Progenitor cell of endocrine pancreas (in vitro differentiated cells): ENCODE measurements at regions not wholly inside any gene's neighbourhood (a gene's known extent, or its start where the extent isn't known, plus 50 kb on each side); places are given as distances from the start of the nearest gene placed in this dataset.

ENCODE experiments used
- DNase-seq: peaks from one replicate; pipeline ENCODE4 v3.0.0; 2021; ENCODE audit warnings: low spot score; ENCODE audit not compliant: unreplicated experiment
- H3K27ac Mint-ChIP-seq: 2 replicates; pipeline ENCODE4 v1.8.0; 2021; ENCODE audit warnings: mild to moderate bottlenecking, moderate library complexity, mixed read lengths
- H3K27me3 Mint-ChIP-seq: 2 replicates; pipeline ENCODE4 v1.8.0; 2021; ENCODE audit warnings: mixed read lengths
- H3K36me3 Mint-ChIP-seq: 2 replicates; pipeline ENCODE4 v1.8.0; 2022; ENCODE audit warnings: mixed read lengths; ENCODE audit not compliant: insufficient read depth
- H3K4me1 Mint-ChIP-seq: 2 replicates; pipeline ENCODE4 v1.8.0; 2021; ENCODE audit warnings: low read depth, mixed read lengths
- H3K4me3 Mint-ChIP-seq: 2 replicates; pipeline ENCODE4 v1.8.0; 2021; ENCODE audit warnings: low read depth, mild to moderate bottlenecking, moderate library complexity, mixed read lengths
- H3K9me3 Mint-ChIP-seq: 2 replicates; pipeline ENCODE4 v1.8.0; 2021; ENCODE audit warnings: low read depth, mixed read lengths
- TF ChIP-seq, protein P1 (sequence below): fragments of 200-600 bp; sonication (generic); IDR thresholded peaks from one replicate; pipeline ENCODE4 v1.5.0; 2021; ENCODE audit warnings: antibody characterized with exemption, mild to moderate bottlenecking; ENCODE audit not compliant: unreplicated experiment

DNA sequence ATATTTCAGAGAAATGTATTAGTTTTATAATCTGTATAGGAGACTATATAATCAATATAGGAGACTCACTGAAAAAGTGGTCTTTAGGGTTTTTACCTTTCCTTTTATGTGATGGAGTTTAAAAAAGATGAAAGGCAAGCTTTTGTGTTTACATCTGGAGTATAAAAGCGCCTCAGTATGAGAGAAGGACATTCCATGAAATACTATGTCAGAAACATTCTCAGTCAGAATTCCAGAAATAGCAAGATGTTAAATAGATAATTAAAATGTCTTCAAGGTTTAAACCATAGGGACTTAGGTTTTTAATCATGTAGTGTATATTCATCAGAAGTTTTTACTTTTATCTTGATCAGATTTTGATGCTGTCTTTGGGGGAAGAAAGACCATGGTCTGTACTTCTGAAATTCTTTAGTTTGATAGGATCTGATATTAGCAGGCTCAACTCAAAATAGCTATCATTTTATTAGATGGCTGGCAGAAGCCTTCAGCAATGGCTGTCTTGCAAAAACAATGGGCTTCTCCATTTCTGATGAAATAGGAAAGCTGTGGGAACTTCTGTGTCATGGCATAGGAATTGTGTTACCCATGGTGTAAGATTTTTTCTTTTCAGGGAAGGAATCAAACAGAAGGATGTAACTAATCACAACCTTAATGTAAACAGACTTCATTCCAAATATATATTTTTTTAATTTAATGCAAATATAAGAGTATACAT, 209.6 kb upstream of the PLSCR5 start:
- Mint-ChIP-seq H3K4me1 (peaks cover 4% of the 10 kb centered on the region), H3K4me3 (no peak overlapping the region), H3K27me3 (no peaks in the 10 kb centered on the region), H3K27ac (no peak overlapping the region), H3K36me3 (no peaks in the 10 kb centered on the region), H3K9me3 (no peaks in the 10 kb centered on the region)
- DNase-seq, result no peak
- TF ChIP-seq, protein P1, sequence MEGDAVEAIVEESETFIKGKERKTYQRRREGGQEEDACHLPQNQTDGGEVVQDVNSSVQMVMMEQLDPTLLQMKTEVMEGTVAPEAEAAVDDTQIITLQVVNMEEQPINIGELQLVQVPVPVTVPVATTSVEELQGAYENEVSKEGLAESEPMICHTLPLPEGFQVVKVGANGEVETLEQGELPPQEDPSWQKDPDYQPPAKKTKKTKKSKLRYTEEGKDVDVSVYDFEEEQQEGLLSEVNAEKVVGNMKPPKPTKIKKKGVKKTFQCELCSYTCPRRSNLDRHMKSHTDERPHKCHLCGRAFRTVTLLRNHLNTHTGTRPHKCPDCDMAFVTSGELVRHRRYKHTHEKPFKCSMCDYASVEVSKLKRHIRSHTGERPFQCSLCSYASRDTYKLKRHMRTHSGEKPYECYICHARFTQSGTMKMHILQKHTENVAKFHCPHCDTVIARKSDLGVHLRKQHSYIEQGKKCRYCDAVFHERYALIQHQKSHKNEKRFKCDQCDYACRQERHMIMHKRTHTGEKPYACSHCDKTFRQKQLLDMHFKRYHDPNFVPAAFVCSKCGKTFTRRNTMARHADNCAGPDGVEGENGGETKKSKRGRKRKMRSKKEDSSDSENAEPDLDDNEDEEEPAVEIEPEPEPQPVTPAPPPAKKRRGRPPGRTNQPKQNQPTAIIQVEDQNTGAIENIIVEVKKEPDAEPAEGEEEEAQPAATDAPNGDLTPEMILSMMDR, result no peak

GRCh38 chr3:146813496-146813895, 208.3 kb upstream of the PLSCR5 start:
- H3K36me3 Mint-ChIP-seq, result no peaks in the 10 kb centered on the region
- H3K27ac Mint-ChIP-seq, result no peak overlapping the region
- TF ChIP-seq, protein P1, result no peak
- H3K27me3 Mint-ChIP-seq, result no peaks in the 10 kb centered on the region
- no peak for DNase-seq
- no peaks in the 10 kb centered on the region for H3K9me3 Mint-ChIP-seq
- H3K4me3 Mint-ChIP-seq, result no peak overlapping the region
- H3K4me1 Mint-ChIP-seq, result peaks cover 4% of the 10 kb centered on the region

GRCh38 chr3:146803745-146804144, 198.6 kb upstream of the PLSCR5 start:
- DNase-seq, result no peak
- Mint-ChIP-seq H3K36me3 (no peaks in the 10 kb centered on the region), H3K27me3 (no peaks in the 10 kb centered on the region), H3K4me1 (peaks cover 2% of the 10 kb centered on the region), H3K27ac (no peak overlapping the region), H3K9me3 (no peaks in the 10 kb centered on the region), H3K4me3 (no peak overlapping the region)
- TF ChIP-seq, protein P1, result no peak

DNA sequence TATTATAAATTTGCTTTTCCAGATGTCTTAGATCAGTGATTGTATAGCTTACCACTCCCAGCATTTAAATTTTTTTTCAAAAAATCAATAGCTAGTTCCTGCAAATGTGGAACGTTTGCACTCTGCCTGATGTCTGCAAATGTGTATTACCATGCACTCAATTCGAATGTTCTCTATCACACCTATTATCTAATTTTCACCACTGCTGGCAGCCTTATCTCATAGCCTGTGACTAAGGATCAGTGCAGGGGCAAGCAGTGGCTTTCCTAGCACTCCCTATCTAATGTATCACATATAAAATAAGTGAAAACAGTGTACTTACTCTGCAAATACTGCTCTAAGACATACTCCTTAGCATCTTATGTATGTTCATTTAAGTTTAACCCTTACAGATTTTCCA, 196.3 kb upstream of the PLSCR5 start:
- TF ChIP-seq, protein P1, result no peak
- peaks cover 2% of the 10 kb centered on the region for H3K4me1 Mint-ChIP-seq
- no peak overlapping the region for H3K27ac Mint-ChIP-seq
- H3K4me3 Mint-ChIP-seq, result no peak overlapping the region
- H3K36me3 Mint-ChIP-seq, result no peaks in the 10 kb centered on the region
- H3K27me3 Mint-ChIP-seq, result no peaks in the 10 kb centered on the region
- H3K9me3 Mint-ChIP-seq, result no peaks in the 10 kb centered on the region
- no peak for DNase-seq

DNA sequence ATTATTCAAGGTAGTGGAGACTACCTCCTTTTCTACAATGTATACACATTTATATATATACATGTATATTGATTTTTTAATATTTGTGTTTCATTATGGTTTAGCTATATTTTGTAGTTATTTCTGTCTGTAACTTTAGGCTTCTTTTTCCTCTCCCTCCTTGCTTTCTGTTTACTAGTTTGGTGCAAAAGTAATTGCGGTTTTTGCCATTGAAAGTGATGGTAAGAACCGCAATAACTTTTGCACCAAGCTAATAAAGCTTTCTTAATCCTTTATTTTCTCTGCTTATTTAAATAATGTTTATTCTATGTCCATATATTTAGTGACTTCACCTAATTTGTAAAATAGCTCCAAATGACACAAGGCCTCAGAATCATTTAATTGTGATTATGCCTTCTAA, 195.3 kb upstream of the PLSCR5 start:
- H3K27me3 Mint-ChIP-seq, result no peaks in the 10 kb centered on the region
- H3K27ac Mint-ChIP-seq, result no peak overlapping the region
- no peak for DNase-seq
- no peaks in the 10 kb centered on the region for H3K36me3 Mint-ChIP-seq
- no peaks in the 10 kb centered on the region for H3K9me3 Mint-ChIP-seq
- no peak overlapping the region for H3K4me3 Mint-ChIP-seq
- TF ChIP-seq, protein P1, result no peak
- peaks cover 2% of the 10 kb centered on the region for H3K4me1 Mint-ChIP-seq
